HG03159 (cell line): ENCODE measurements at regions not wholly inside any gene's neighbourhood (a gene's known extent, or its start where the extent isn't known, plus 50 kb on each side); places are given as distances from the start of the nearest gene placed in this dataset.
"Not testable (repeated sequence)": the region's sequence is repeated elsewhere in the genome, so short reads cannot be mapped to it uniquely, and the experiment has no call there.

ENCODE experiments used
- ATAC-seq: cut with Tn5 transposase; IDR thresholded peaks from one replicate; pipeline ENCODE4 v1.9.1; 2021; ENCODE audit warnings: mild to moderate bottlenecking, moderate library complexity; ENCODE audit not compliant: unreplicated experiment

- ATAC-seq: not testable (repeated sequence)
These were observed 114.8 kb upstream of the GNAI1 start for GRCh38 chr7:80019809-80020207.

- ATAC-seq: peak; percentile 99
These were observed 115.5 kb upstream of the GNAI1 start for GRCh38 chr7:80018941-80019808.

- ATAC-seq: no peak
These were observed 117.4 kb upstream of the GNAI1 start for GRCh38 chr7:80017101-80017698.

GRCh38 chr7:80014511-80014910 lies 120.1 kb upstream of the GNAI1 start:
- no peak for ATAC-seq

GRCh38 chr7:80008039-80008438 lies 126.6 kb upstream of the GNAI1 start:
- no peak for ATAC-seq

GRCh38 chr7:80002865-80003264 lies 131.8 kb upstream of the GNAI1 start:
- no peak for ATAC-seq

- ATAC-seq: no peak
These were observed 136.3 kb upstream of the GNAI1 start for GRCh38 chr7:79998363-79998762.

- no peak for ATAC-seq
These were observed 137.3 kb upstream of the GNAI1 start for GRCh38 chr7:79997345-79997744.

- ATAC-seq: not testable (repeated sequence)
These were observed 138.9 kb upstream of the GNAI1 start for GRCh38 chr7:79995741-79996140.

- no peak for ATAC-seq
These were observed 146.0 kb upstream of the GNAI1 start for GRCh38 chr7:79988653-79989052.

GRCh38 chr7:79984210-79984609 lies 150.4 kb upstream of the GNAI1 start:
- no peak for ATAC-seq

- no peak for ATAC-seq
These were observed 152.4 kb upstream of the GNAI1 start for GRCh38 chr7:79982141-79982770.

- ATAC-seq: no peak
These were observed 154.3 kb upstream of the GNAI1 start for GRCh38 chr7:79980376-79980775.

GRCh38 chr7:79979437-79979836 lies 155.2 kb upstream of the GNAI1 start:
- no peak for ATAC-seq

- ATAC-seq: no peak
These were observed 157.2 kb upstream of the GNAI1 start for GRCh38 chr7:79977481-79977880.

GRCh38 chr7:79976711-79977020 lies 158.0 kb upstream of the GNAI1 start:
- ATAC-seq: not testable (repeated sequence)

GRCh38 chr7:79975986-79976710 lies 158.5 kb upstream of the GNAI1 start:
- ATAC-seq: not testable (repeated sequence)

GRCh38 chr7:79973455-79973854 lies 161.2 kb upstream of the GNAI1 start:
- ATAC-seq: no peak

- ATAC-seq: no peak
These were observed 163.6 kb upstream of the GNAI1 start for GRCh38 chr7:79971058-79971457.

- ATAC-seq: no peak
These were observed 165.7 kb upstream of the GNAI1 start for GRCh38 chr7:79968894-79969293.

- no peak for ATAC-seq
These were observed 166.5 kb upstream of the GNAI1 start for GRCh38 chr7:79968077-79968648.
